A673 (cell line): ENCODE measurements at regions not wholly inside any gene's neighbourhood (a gene's known extent, or its start where the extent isn't known, plus 50 kb on each side); places are given as distances from the start of the nearest gene placed in this dataset.

ENCODE experiments used
- CTCF ChIP-seq: fragments of 300-800, 200-600 bp; sonication (generic); conservative IDR thresholded peaks from 2 replicates; pipeline ENCODE4 v1.5.1; 2017; ENCODE audit warnings: low read depth, mild to moderate bottlenecking, antibody characterized with exemption, low read length, moderate library complexity, mixed read lengths
- EZH2 ChIP-seq: fragments of 200-600 bp; sonication (generic); IDR thresholded peaks from 2 replicates; pipeline ENCODE4 v1.6.1; 2017; ENCODE audit warnings: borderline replicate concordance, low read depth, mild to moderate bottlenecking, mixed read lengths, antibody characterized with exemption, low read length; ENCODE audit not compliant: poor library complexity, severe bottlenecking

GRCh38 chr6:93789532-93789931 is 370.2 kb upstream of the EPHA7 start:
- no peak for TF ChIP-seq CTCF
- no peak for TF ChIP-seq EZH2
